MM.1S (cell line): ENCODE measurements at regions not wholly inside any gene's neighbourhood (a gene's known extent, or its start where the extent isn't known, plus 50 kb on each side); places are given as distances from the start of the nearest gene placed in this dataset.

Source experiments
- CTCF ChIP-seq: fragments of 300-600 bp; sonication (generic); IDR thresholded peaks from 2 replicates; pipeline ENCODE4 v1.5.1; 2016; ENCODE audit warnings: antibody characterized with exemption, low read length, mixed read lengths
- EZH2phosphoT487 ChIP-seq: fragments of 300-600 bp; sonication (generic); IDR thresholded peaks from 2 replicates; pipeline ENCODE4 v1.6.1; 2018; ENCODE audit warnings: antibody characterized with exemption, low read length

GRCh38 chr12:67843257-67843656, 146.0 kb upstream of the IFNG-AS1 start:
- TF ChIP-seq EZH2phosphoT487 (no peak), CTCF (no peak)
